HepG2 (cell line): ENCODE measurements at regions not wholly inside any gene's neighbourhood (a gene's known extent, or its start where the extent isn't known, plus 50 kb on each side); places are given as distances from the start of the nearest gene placed in this dataset.

Experiments used
- ATAC-seq: fragments of 200-7000 bp; cut with Tn5 transposase; 3 replicates; pipeline ENCODE4 v1.9.1; 2020; ENCODE audit warnings: mild to moderate bottlenecking, moderate library complexity
- BruUV-seq: library from RNA; stranded (reverse); fragments of 400-500 nt; replicated peaks from 2 replicates; lab custom pipeline; 2021; lab: Mats Ljungman, UMichigan
- CTCF ChIA-PET: fragments of 300-600 bp; formaldehyde crosslinking; extraction: SDS; loops from one replicate; lab custom pipeline; 2021; ENCODE audit warnings: low total read pairs, inconsistent platforms, low intra/inter-chr PET ratio; lab: Yijun Ruan, JAX
- POLR2A ChIA-PET: fragments of 350-600 bp; sonication (Branson Sonifier 250); formaldehyde crosslinking; loops from one replicate; lab custom pipeline; 2020; ENCODE audit warnings: antibody characterized with exemption, inconsistent platforms; lab: Yijun Ruan, JAX
- DNase-seq: peaks from one replicate; pipeline ENCODE4 v3.0.0-alpha.2; 2015; ENCODE audit warnings: low spot score
- FAIRE-seq: peaks from 3 replicates; lab custom pipeline; 2011; peaks lifted over from hg19 to GRCh38; lab: Jason Lieb, UNC
- H2AFZ ChIP-seq: one replicate; pipeline ENCODE4 v1.6.1; 2011; ENCODE audit warnings: low read length, inconsistent platforms
- H3K27ac ChIP-seq: fragments of 300-600 bp; 3 replicates; pipeline ENCODE4 v1.8.0; 2011; ENCODE audit warnings: mixed run types, mild to moderate bottlenecking, mixed read lengths, low read length, inconsistent platforms; ENCODE audit not compliant: insufficient read depth; ENCODE audit errors: extremely low read length
- H3K27me3 ChIP-seq, 2 experiments: fragments of 200-600 bp in 1 of 2; 2 replicates in 1 of 2; 3 replicates in 1 of 2; pipeline versions ENCODE4 v1.6.0 to v1.8.0; 2011; ENCODE audit warnings: low read length in 2 of 2, mild to moderate bottlenecking in 2 of 2, moderate library complexity in 2 of 2, inconsistent platforms in 1 of 2; ENCODE audit not compliant: insufficient read depth in 2 of 2, control insufficient read depth in 1 of 2
- H3K36me3 ChIP-seq, 2 experiments: fragments of 200-600 bp in 1 of 2; replicated peaks in 1 of 2; 2 replicates in 1 of 2; 3 replicates in 1 of 2; pipeline versions ENCODE4 v1.5.1 to v1.8.0; 2011; ENCODE audit warnings: low read length in 2 of 2, inconsistent platforms in 1 of 2; ENCODE audit not compliant: insufficient read depth in 2 of 2, control insufficient read depth in 1 of 2
- H3K4me1 ChIP-seq: 2 replicates; pipeline ENCODE4 v1.5.1; 2012; ENCODE audit warnings: low read length, inconsistent platforms; ENCODE audit not compliant: insufficient read depth
- H3K4me2 ChIP-seq: 2 replicates; pipeline ENCODE4 v1.6.0; 2011; ENCODE audit warnings: low read depth, low read length, inconsistent platforms
- H3K4me3 ChIP-seq, 3 experiments: fragments of 200-600 bp in 1 of 3; sonication (generic), shearing (Covaris generic) in 1 of 3; replicated peaks in 1 of 3; 2 replicates each; pipeline ENCODE4 v1.5.1; 2011 to 2016; ENCODE audit warnings: low read length in 3 of 3, inconsistent platforms in 2 of 3, low read depth in 2 of 3, mild to moderate bottlenecking in 2 of 3, control low read depth in 1 of 3, mixed read lengths in 1 of 3; ENCODE audit not compliant: insufficient read depth in 1 of 3
- H3K79me2 ChIP-seq: one replicate; pipeline ENCODE4 v1.6.1; 2011; ENCODE audit warnings: low read length, inconsistent platforms; ENCODE audit not compliant: insufficient read depth
- H3K9ac ChIP-seq: 2 replicates; pipeline ENCODE4 v1.6.0; 2011; ENCODE audit warnings: mild to moderate bottlenecking, low read depth, low read length, inconsistent platforms; ENCODE audit not compliant: insufficient read depth
- H3K9me3 ChIP-seq: 2 replicates; pipeline ENCODE4 v1.5.1; 2012; ENCODE audit warnings: mild to moderate bottlenecking, low read length
- H4K20me1 ChIP-seq: 2 replicates; pipeline ENCODE4 v1.6.0; 2011; ENCODE audit warnings: inconsistent platforms, mild to moderate bottlenecking, low read length, moderate library complexity; ENCODE audit not compliant: insufficient read depth
- ATF4 ChIP-seq, 2 experiments: fragments of 450-650 bp in 1 of 2; sonication (generic) in 1 of 2; formaldehyde crosslinking; IDR thresholded peaks; 2 replicates each; pipeline versions ENCODE4 v1.5.0 to v1.8.0; 2020 to 2022; ENCODE audit warnings: mild to moderate bottlenecking in 1 of 2, missing genetic modification reagents in 1 of 2
- ELF4 ChIP-seq: sonication (generic); formaldehyde crosslinking; IDR thresholded peaks from 2 replicates; pipeline ENCODE4 v1.5.0; 2020; ENCODE audit warnings: missing genetic modification reagents, mild to moderate bottlenecking, moderate library complexity, borderline replicate concordance
- PHF5A ChIP-seq: IDR thresholded peaks from one replicate; pipeline ENCODE4 v1.6.1; 2018; ENCODE audit warnings: low read depth, missing genetic modification reagents; ENCODE audit not compliant: unreplicated experiment
- SNAPC4 ChIP-seq: sonication (generic); formaldehyde crosslinking; IDR thresholded peaks from 2 replicates; pipeline ENCODE4 v1.4.0; 2020; ENCODE audit warnings: mild to moderate bottlenecking, missing genetic modification reagents
- ZNF350 ChIP-seq: sonication (generic); formaldehyde crosslinking; IDR thresholded peaks from 2 replicates; pipeline ENCODE4 v1.4.0; 2020; ENCODE audit warnings: mild to moderate bottlenecking, low read depth, missing genetic modification reagents, borderline replicate concordance
- WGBS: methylation state at CpG from one replicate; pipeline ENCODE4 v1.1.6; 2017; ENCODE audit warnings: low lambda C conversion rate; 5-methylcytosine and 5-hydroxymethylcytosine counted together
- in situ Hi-C: cut with HindIII; loops from 2 replicates; pipeline ENCODE4 v1.10.0; 2017; ENCODE audit warnings: low pct_unique_long_range_greater_than_20kb; ENCODE audit not compliant: extremely low pct_ligation_motif_present
- intact Hi-C: fragments of 100-400 bp; cut with micrococcal nuclease; formaldehyde crosslinking; loops from one replicate; pipeline ENCODE4 v1.10.0; 2022; ENCODE audit not compliant: unreplicated experiment
- TF ChIP-seq, protein P1 (sequence below): sonication (generic); formaldehyde crosslinking; IDR thresholded peaks from 2 replicates; pipeline ENCODE4 v1.9.0; 2021; ENCODE audit warnings: mild to moderate bottlenecking, missing genetic modification reagents

- TF ChIP-seq, protein P1, sequence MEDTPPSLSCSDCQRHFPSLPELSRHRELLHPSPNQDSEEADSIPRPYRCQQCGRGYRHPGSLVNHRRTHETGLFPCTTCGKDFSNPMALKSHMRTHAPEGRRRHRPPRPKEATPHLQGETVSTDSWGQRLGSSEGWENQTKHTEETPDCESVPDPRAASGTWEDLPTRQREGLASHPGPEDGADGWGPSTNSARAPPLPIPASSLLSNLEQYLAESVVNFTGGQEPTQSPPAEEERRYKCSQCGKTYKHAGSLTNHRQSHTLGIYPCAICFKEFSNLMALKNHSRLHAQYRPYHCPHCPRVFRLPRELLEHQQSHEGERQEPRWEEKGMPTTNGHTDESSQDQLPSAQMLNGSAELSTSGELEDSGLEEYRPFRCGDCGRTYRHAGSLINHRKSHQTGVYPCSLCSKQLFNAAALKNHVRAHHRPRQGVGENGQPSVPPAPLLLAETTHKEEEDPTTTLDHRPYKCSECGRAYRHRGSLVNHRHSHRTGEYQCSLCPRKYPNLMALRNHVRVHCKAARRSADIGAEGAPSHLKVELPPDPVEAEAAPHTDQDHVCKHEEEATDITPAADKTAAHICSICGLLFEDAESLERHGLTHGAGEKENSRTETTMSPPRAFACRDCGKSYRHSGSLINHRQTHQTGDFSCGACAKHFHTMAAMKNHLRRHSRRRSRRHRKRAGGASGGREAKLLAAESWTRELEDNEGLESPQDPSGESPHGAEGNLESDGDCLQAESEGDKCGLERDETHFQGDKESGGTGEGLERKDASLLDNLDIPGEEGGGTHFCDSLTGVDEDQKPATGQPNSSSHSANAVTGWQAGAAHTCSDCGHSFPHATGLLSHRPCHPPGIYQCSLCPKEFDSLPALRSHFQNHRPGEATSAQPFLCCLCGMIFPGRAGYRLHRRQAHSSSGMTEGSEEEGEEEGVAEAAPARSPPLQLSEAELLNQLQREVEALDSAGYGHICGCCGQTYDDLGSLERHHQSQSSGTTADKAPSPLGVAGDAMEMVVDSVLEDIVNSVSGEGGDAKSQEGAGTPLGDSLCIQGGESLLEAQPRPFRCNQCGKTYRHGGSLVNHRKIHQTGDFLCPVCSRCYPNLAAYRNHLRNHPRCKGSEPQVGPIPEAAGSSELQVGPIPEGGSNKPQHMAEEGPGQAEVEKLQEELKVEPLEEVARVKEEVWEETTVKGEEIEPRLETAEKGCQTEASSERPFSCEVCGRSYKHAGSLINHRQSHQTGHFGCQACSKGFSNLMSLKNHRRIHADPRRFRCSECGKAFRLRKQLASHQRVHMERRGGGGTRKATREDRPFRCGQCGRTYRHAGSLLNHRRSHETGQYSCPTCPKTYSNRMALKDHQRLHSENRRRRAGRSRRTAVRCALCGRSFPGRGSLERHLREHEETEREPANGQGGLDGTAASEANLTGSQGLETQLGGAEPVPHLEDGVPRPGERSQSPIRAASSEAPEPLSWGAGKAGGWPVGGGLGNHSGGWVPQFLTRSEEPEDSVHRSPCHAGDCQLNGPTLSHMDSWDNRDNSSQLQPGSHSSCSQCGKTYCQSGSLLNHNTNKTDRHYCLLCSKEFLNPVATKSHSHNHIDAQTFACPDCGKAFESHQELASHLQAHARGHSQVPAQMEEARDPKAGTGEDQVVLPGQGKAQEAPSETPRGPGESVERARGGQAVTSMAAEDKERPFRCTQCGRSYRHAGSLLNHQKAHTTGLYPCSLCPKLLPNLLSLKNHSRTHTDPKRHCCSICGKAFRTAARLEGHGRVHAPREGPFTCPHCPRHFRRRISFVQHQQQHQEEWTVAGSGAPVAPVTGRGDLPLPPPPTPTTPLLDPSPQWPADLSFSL, result peak; percentile 53; the same call in 1 of the 2 replicates
Observed at GRCh38 chr2:2572393-2573204, 241.5 kb upstream of the MYT1L start (continued).

- H3K27ac ChIP-seq, result no peak overlapping the region
- CTCF ChIA-PET, result no interaction called here
- no peak overlapping the region for H3K4me2 ChIP-seq
- WGBS, result 74% methylated on average over 37 of the region's 41 CpGs
- no TSS peak for BruUV-seq
- no peak overlapping the region for H3K4me3 ChIP-seq
- POLR2A ChIA-PET, result no interaction called here
- peaks cover 1 to 11% of the 10 kb centered on the region in 2 experiments; a peak in 2 of 5 replicates for H3K27me3 ChIP-seq
- in situ Hi-C loops (no loop called here), intact Hi-C loops (no loop called here)
- no peaks in the 10 kb centered on the region for H3K79me2 ChIP-seq
- ATAC-seq (no peak), FAIRE-seq (no peak), DNase-seq (no peak)
- peaks cover 17% of the 10 kb centered on the region for H3K9me3 ChIP-seq
- no peak overlapping the region for H2AFZ ChIP-seq
- H3K9ac ChIP-seq, result no peak overlapping the region
- H3K36me3 ChIP-seq, result no peaks in the 10 kb centered on the region
- no peaks in the 10 kb centered on the region for H4K20me1 ChIP-seq
- H3K4me1 ChIP-seq, result no peaks in the 10 kb centered on the region
- TF ChIP-seq SNAPC4 (CRISPR knock-in tag), result no peak
- no peak for TF ChIP-seq ZNF350 (CRISPR knock-in tag)
- TF ChIP-seq ELF4 (CRISPR knock-in tag), result no peak
- no peak for TF ChIP-seq PHF5A (CRISPR knock-in tag)
- no peak for TF ChIP-seq ATF4 (CRISPR knock-in tag; IDR thresholded peaks at IDR 0.05)
Observed at GRCh38 chr2:2571301-2572150, 240.5 kb upstream of the MYT1L start.
